Dedifferentiated amniotic fluid mesenchymal stem cell (primary cell): ENCODE measurements at regions not wholly inside any gene's neighbourhood (a gene's known extent, or its start where the extent isn't known, plus 50 kb on each side); places are given as distances from the start of the nearest gene placed in this dataset.
"Not testable (repeated sequence)": the region's sequence is repeated elsewhere in the genome, so short reads cannot be mapped to it uniquely, and the experiment has no call there.

ENCODE experiments used
- DNase-seq: peaks from one replicate; pipeline ENCODE4 v3.0.0-alpha.2; 2016; ENCODE audit errors: extremely low spot score

DNA sequence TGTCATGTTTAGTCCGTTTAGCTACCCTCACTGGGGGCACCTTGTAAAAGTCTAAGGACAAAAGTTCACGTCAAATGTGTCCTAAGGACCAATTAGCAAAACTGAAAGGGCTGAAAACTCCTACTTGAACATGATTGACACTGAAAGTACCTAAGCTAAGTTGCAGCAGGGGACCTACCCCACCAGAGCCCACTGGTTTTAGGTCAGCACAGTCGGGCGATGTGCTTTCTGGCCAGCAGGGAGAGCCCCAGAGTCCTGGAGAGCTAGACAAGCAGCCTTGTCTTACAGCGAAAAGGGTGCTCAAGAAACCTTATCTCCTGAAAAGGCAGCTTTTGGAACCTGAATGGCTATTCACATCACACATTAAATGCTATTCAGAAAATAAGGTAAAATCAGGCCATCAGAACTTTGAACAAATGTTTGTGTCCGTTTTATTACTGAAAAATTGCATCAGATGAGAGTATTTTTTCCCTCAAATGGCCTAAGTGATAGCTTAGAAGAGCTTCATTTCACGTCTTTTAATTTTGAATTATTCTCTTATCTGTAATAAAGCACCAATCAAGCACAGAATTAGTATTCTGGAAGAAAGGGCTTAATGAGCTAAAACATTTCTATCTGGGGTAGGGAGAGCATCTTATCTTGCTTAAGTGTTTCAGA, 52.2 kb upstream of the MKI67 start:
- DNase-seq = no peak

DNA sequence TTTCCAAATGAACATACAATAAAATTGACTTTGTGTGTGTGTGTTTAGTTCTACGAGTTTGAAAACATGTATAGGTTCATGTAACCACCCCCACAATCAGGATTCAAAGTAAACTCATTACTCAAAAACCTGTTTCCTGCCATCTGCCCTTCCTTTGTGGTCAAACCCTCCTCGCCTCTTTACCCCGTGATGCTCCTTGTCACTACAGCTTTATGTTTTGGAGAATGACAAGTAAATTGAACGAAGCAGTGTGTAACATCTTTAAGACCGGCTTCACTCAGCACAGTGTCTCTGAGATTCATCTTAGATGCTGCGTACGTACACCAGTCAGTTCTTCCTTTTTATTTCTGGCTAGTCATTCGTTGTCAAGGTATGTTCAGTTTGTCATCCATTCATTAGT, 54.6 kb upstream of the MKI67 start:
- no peak for DNase-seq

DNA sequence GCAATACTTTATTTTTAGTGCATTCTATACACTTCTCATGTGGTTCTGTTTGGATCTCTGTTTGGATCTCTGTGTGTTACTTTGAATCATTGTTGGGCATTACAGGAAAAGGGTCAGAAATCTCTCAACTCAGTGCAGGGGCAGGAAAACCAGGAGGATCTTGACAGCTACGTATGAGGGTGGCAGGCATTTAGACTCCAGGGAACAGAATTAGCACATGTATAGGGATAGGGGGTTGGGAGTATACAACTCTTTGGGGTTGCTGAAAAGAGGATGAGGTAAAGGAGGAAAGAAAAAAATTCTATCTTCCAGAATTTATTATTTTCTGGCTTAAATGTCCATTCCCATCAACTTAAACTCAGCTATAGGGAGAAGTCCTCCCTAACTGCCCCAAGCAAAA, 59.4 kb upstream of the MKI67 start:
- no peak for DNase-seq

DNA sequence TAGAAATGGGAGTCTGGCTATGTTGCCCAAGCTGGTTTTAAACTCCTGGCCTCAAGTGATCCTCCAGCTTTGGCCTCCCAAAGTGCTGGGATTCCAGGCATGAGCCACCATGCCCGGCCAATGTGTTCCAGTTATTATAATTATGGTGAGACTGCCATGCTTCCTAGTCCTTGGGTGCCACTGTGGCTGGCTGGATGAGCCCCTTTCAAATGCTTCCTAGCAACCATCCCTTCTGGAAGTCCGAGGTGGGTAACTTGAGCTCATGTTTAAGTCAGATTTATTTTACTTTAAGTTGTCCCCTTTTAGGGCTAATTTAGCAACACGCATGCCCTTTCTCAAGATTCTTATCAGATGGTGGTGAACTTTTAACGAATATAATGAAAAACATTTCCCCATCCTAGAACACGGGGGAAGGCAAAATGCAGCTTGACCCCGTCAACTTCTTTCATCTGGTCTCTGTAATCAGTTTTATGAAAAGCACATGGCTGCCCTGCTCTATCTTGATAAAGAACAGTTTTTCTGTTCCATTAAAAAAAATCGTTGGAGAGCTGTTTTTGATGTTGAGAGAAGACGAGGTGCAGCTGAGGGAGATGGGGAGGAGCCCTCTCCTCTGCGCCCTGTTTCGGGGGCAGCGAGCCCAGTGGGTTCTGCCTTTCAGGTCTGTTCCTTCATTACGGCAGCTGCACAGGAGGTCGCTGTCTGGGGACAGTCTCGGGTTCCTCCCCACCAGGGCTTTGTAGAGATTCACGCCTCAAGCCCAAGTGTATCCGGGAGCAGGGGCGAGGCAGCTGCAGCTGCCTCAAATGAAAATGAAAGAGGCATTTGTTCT, 61.0 kb upstream of the MKI67 start:
- no peak for DNase-seq

DNA sequence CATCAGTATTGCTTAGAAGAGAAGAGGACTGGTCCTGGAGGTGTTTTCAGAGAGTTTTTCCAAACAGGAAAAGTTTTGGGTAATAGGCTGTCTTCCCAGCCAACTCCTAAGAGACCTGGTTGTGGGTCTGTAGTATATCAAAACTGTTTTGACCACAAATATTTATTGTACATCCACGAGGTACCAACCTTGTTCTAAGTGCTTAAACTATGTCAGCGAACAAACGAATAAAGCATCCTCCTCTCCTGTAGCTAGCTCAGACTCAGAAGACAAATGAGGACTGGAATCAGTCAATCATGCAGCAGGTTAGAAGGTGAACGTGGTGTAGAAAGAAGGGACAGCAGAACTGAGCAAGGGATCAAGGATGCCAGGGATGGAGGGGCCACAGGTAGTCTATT, 61.6 kb upstream of the MKI67 start:
- no peak for DNase-seq

DNA sequence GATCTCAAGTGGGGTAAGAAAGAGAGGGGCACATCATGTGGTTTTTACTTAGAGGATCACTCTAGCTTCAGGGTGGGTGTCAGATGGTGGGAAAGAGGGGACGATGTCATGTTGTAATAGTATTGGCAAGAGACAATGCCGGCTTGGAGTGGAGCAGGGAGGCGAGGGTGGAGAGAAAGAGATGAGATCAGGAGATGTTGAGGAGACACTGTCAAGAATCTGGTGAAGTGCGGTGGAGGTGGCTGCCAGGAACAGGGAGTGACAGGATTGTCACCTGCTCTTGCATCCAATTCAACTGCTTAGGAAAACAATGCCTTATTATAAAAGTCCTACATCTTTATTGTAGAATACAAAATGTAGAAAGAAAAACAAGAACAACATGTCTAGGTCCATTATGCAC, 63.0 kb upstream of the MKI67 start:
- DNase-seq = no peak

DNA sequence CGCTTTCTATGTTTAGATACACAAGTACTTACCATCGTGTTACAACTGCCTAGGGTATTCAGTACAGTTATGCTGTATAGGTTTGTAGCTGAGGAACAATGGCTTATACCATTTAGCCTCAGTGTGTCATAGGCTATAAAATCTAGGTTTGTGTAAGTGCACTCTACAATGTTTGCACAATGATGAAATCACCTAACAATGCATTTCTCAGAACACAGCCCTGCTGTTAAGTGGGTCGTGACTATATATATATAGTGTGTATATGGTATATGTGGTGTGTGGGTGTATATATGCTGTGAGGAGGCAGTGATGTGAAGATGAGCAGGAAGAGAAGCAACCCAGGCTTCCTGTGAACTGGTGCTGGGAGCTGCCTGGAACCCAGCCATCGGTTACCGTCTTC, 65.6 kb upstream of the MKI67 start:
- DNase-seq = no peak

DNA sequence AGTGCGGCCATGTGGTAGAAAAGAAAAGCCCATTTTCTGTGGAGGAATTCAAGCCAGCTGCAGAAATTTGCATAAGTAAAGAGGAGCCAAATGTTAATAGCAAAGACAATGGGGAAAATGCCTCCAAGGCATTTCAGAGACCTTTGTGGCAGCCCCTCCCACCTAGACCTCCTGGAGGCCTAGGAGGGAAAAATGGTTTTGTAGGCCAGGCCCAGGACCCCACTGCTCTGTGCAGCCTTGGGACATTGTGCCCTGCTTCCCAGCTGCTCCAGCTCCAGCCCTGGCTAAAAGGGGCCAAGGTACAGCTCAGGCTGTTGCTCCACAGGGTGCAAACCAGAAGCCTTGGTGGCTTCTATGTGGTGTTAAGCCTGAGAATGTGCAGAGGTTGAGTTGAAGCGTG, 75.6 kb upstream of the MKI67 start:
- not testable (repeated sequence) for DNase-seq

DNA sequence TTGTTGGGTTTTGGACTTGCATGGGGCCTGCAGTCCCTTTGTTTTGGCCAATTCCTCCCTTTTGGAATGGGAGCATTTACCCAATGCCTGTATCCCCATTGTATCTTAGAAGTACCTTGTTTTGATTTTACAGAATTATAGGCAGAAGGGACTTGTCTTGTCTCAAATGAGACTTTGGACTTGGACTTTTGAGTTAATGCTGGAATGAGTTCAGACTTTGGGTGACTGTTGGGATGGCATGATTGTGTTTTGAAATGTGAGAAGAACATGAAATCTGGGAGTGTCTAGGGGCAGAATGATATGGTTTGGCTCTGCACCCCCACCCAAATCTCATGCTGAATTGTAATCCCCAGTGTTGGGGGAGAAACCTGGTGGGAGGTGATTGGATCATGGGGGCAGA, 76.8 kb upstream of the MKI67 start:
- DNase-seq = no peak

DNA sequence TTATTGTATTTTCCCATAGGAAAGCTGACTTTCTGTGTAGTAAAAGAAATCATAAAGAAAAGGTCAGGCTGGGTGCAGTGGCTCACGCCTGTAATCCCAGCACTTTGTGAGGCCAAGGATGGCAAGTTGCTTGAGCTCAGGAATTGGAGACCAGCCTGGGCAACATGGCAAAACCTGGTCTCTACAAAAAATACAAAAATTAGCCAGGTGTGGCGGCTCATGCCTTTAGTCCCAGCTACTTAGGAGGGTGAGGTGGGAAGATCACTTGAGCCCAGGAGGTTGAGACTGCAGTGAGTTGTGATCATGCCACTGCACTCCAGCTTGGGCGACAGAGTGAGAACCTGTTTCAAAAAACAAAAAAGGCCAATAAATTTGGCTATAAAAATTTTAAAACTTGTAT, 79.4 kb upstream of the MKI67 start:
- not testable (repeated sequence) for DNase-seq

DNA sequence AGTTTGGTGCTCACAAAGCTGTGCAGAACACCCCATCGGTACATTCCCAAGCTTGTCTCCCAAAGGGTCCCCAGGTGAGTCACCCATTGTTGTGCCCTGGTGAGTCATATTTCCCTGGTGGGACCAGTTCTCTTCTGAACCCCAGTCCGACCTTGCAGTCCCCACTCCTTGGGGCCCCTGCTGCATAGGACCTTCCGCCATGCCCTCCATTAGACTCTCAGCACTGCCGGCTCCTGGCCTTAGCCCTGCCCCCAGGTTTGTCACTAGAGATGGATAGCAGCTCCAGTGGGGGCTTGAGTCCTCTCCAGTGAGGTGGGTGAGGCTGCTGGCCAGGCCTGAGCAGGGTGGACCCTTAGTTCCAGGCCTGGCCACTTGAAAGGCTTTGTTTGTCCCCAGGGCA, 80.5 kb upstream of the MKI67 start:
- no peak for DNase-seq

DNA sequence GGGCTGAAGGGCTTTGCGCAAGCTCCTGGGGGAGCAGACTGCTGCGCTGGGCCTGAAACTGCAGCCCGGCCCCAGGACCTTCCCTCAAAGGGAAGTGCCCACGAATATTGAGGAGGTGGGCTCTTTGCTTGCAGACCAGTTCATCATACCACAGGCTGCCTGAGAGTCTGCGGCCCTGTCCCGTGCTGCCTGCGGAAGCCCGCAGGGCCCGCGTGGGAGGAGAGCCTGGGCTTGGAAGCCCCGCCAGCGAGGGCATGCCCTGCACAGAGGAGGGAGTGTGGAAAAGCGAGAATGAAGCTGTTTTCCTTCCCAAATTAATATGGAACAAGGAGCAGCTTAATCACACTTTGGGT, 83.6 kb upstream of the MKI67 start:
- DNase-seq = no peak

DNA sequence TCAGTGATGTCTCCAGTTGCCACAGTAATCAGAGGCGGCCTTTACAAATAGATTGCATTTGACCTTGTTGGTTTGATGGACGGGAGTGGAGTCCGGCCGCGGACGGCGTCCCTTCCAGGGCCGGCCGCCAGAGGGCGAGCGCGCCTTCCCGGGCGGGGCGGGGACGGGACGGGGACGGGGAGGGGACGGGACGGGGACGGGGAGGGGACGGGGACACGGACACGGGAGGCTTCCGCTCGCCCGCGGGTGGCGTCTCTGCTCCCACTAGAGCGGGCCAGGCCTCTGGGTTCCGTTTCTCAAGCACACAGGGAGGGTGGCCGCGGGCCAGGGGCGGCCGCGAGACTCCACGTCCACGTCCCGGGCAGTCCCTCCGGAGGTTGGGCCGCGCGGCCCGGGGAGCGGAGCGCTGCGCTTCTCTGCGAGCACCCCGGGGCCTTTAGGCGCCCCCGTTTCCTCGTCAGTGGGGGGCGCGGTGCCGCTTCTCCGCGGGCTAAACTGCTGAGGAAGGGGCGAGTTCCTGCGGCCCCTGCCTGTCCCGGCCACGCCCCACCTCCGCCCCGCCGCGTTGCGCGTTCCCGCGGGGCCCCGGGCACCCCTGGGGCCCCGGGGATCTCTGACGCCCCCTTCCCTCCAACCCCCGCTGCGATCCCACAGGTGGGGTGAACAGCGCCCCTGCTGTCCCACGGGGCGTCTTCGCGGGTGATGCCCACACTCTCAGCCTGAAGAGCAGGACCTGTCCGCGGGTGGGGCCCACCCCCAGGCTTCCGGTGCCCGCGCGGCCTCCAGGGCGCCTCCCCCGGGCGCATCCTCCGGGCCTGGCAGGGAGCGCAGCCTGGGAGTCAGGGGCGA, 84.2 kb upstream of the MKI67 start:
- DNase-seq = no peak

DNA sequence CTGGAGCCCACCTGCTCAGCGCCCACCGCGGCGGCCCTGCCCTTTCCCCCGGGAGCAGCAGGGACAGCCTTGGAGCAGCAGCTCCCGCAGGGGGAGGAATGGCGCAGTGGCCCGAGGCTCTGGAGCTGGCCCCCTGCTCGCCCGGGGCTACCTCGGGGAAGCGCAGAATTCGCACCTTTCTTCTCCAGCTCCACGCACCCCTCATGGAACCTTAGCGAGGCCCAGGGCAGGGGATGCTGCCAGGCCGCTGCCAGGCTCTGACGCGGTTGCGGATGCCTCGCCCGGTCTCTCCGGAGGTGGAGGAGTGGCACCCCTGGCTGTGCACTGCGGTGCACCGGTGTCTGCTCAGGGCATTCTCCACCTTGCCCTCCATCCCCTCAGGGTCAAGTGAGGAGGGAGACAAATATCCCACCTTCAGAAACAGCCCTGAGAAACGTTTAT, 84.9 kb upstream of the MKI67 start:
- no peak for DNase-seq

DNA sequence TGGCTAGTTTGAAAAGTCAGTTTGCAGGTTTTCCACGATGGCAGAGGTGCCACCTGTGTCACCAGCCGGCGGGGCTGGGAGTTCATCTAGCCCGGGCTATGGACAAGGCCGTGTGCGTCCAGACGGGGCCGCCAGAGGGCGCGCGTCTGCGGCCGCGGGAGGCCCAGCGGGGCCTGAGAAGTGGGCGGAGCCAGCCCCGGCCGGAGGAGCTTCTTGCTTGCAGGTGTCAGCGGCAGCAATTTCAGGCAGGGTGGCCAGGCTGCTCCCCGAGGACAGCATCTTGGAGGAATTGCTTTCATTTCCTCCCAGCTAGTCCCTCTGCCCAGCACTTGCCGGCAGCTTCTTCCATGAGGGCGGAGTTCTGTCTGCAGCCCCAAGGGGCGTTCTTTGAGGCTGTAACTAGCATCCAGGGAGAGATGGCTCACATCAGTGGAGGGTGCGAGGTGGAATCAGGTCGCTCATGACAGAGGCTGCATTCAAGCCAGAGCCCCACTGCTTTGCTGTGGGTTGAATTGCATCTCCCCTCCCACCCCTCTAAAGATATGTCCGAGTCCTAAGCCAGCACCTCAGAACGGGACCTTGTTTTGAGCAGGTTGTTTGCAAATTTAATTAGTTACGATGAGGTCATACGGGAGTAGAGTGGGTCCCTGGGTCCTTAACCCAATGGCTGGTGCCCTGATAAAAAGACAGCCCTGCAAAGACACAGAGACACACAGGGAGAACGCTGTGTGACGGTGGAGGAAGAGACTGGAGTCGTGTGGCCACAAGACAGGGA, 85.9 kb upstream of the MKI67 start:
- DNase-seq = no peak

DNA sequence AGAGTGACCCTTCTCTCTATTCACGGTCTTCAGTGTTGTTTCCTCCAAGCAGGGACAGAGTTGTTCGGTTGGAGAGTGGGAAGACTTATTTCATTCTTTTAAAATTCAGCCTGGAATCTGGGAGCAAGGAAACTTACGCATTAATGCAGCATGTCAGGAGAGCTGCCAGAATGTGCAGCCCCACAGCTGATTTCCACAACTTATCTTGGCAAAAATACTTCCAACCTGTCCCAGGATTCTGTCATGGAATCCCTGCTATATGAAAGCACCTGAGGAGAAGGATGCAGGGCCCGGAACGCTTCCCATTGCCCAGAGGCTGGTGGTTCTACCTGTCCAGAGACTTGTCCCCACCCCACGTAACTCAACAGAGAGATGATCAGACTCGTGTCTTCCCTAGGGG, 86.9 kb upstream of the MKI67 start:
- no peak for DNase-seq

DNA sequence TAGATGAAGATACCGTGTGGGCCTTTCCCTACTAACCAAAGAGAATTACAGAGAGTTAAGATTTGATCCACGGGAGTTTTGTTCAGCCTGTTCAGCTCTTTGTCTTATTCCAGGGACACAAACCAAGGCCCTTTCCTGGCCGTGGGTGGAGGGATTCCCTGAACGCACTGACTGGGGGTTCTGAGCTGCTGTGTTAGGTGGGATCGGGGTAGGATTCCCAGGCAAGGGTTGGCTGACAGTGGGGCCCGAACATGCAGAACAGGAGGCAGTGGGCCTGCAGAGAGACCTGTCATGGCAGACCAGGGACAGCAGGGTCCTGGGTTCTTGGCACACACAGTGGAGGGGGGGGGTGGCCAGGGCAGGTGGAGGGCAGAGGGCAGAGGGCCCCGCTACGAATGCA, 89.5 kb upstream of the MKI67 start:
- no peak for DNase-seq

DNA sequence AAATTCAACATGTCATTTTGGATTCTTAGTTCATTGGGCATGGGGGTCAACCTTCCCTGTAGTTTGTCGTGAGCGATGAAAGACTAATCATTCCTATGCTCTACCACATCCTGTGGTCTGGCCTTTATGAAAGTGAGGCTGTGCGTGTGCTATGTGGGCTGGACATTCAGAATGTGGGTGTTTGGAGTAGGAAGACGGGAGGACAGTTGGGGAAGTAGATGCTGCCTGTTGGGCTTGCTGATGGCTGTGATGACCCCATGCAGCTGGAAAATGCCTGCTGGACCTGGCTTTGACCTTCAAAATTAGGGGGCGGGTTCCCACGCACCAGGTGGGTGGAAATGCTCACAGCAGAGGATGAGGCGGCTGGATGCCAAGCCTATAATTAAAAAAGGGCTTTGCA, 90.9 kb upstream of the MKI67 start:
- DNase-seq = no peak

DNA sequence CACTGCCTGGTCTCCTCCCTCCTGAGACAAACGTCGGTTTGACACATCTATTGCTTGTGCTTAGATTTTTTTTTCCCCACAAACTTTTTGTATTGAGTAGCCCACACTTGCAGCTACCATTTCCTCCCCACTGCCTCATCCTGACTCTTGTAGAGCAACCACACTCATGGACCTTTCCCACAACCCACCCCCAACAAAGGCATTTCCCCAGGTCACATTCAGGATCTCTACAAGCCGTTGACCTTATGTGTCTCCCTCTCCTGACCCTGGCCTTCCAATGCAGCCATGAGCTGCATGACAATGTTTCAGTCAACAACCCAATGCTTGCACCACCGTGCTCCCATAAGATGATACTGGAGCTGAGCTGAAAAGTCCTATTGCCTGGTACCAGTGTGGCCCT, 91.9 kb upstream of the MKI67 start:
- DNase-seq = no peak

DNA sequence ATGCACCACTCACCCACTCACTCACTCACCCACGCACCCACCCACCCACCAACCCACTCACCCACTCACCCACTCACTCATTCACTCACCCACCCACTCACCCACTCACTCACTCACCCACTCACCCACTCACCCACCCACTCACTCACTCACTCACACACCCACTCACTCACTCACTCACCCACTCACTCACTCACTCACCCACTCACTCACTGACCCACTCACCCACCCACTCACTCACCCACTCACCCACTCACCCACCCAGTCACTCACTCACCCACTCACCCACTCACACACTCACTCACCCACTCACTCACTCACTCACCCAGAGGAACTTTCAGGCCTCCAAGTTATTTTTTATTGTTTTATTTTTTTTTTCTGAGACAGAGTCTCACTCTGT, 93.1 kb upstream of the MKI67 start:
- no peak for DNase-seq

DNA sequence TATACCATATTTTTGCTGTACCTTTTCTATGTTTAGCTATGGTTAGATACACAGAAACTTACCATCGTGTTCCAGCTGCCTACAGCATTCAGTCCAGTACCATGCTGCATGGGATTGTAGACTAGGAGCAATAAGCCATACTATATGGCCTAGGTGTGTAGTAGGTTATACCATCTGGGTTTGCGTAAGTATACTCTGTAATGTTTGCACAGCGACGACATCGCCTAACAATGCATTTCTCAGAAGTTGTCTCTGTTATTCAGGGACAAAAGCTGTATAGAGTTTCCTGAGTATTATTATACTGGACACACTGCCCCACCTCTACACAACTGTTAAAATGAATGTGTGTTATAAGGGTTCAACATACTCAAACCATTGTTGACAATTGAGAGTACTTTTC, 93.8 kb upstream of the MKI67 start:
- no peak for DNase-seq

DNA sequence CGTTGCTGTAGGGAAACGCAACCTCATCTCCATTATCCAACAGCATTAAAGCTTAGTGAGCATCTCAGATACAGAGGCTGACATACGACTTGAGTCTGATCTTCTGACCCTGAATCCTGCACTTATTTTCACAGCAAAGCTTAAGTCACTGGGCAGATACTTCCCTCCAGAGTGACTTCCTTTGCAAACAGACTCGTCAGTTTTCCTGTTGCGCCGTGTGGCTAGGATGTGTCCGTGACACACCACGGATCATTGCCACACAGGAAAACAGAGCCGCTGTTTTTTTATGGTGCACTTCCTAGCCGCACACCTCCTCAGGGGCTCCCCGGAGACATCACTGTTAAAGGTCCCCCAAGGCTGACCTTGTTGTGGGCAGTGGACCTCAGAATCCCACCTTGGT, 94.9 kb upstream of the MKI67 start:
- DNase-seq = no peak
